Choroid plexus epithelial cell (primary cell): ENCODE measurements at regions not wholly inside any gene's neighbourhood (a gene's known extent, or its start where the extent isn't known, plus 50 kb on each side); places are given as distances from the start of the nearest gene placed in this dataset.

Experiments
- DNase-seq: peaks from one replicate; pipeline ENCODE4 v3.0.0-alpha.2; 2010; ENCODE audit warnings: low read depth
- H3K4me3 ChIP-seq: 2 replicates; pipeline ENCODE4 v1.5.1; 2011; ENCODE audit warnings: low read depth, mild to moderate bottlenecking, control low read depth, low read length, moderate library complexity
- CTCF ChIP-seq: conservative IDR thresholded peaks from 2 replicates; pipeline ENCODE4 v1.5.1; 2011; ENCODE audit warnings: low read depth, mild to moderate bottlenecking, control low read depth, inconsistent platforms, low read length, moderate library complexity

DNA sequence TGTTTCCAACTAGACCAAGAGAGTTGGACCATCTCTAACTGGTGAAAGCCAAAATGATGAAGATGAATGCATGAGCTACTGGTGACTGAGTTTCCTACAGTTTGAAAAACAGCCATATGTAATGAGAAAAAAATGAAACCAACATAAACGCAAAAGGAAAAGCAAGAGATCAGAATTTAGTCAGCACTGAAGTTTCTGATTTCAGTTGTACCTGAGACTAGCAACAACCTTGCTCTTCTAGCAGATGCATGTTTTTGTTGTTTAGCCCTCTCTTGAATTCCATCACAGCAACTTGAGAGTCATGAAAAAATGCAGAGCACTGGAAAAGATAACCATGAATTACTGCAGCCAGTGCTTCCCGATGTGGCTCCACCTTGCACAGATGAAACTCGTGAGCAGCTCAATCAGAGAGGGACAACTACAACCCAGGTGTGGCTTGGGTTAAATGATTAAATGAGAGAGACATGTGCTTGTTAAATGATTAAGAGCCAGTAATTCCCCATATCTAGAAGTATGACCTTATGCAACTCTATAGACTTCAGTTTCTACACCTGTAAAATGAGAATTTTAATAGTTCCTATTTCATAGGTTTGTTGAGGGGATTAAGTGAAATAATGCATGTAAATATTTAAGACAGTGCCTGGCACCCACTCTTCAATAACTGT lies 104.8 kb downstream of the ELOVL4 start:
- no peak for DNase-seq
- TF ChIP-seq CTCF = no peak
- no peak overlapping the region for H3K4me3 ChIP-seq

GRCh38 chr6:79841577-79842375 lies 105.6 kb downstream of the ELOVL4 start:
- H3K4me3 ChIP-seq = no peak overlapping the region
- peak; percentile 13 for DNase-seq
- no peak for TF ChIP-seq CTCF

GRCh38 chr6:79838851-79839250 lies 108.5 kb downstream of the ELOVL4 start:
- no peak for TF ChIP-seq CTCF
- no peak for DNase-seq
- H3K4me3 ChIP-seq = no peak overlapping the region

- TF ChIP-seq CTCF = no peak
- H3K4me3 ChIP-seq = no peak overlapping the region
- no peak for DNase-seq
These were observed 113.4 kb downstream of the ELOVL4 start for GRCh38 chr6:79833964-79834284.

GRCh38 chr6:79833264-79833963 lies 113.9 kb downstream of the ELOVL4 start:
- H3K4me3 ChIP-seq = no peak overlapping the region
- no peak for TF ChIP-seq CTCF
- DNase-seq = peak; percentile 22

DNA sequence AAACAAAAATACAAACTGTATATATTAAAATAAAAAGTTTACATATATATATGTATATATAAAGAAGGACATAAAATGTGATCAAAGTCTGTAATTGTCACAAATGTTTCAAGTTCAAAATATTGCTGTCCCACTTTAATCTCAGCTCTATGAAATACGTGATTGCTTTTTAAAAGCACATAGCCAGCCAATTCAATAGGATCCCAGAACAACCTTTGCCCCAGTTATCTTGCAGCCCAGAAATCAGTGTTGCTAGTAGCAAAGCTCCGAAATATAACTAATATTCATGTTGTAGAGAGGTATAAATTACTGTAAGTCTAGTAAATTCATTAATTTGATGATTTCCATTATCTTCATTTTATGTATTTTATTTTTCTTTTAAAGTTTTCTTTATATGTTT lies 114.6 kb downstream of the ELOVL4 start:
- TF ChIP-seq CTCF = no peak
- no peak for DNase-seq
- no peak overlapping the region for H3K4me3 ChIP-seq
